Dedifferentiated amniotic fluid mesenchymal stem cell (primary cell): ENCODE measurements at regions not wholly inside any gene's neighbourhood (a gene's known extent, or its start where the extent isn't known, plus 50 kb on each side); places are given as distances from the start of the nearest gene placed in this dataset.

Experiments
- DNase-seq: peaks from one replicate; pipeline ENCODE4 v3.0.0-alpha.2; 2016; ENCODE audit errors: extremely low spot score

DNA sequence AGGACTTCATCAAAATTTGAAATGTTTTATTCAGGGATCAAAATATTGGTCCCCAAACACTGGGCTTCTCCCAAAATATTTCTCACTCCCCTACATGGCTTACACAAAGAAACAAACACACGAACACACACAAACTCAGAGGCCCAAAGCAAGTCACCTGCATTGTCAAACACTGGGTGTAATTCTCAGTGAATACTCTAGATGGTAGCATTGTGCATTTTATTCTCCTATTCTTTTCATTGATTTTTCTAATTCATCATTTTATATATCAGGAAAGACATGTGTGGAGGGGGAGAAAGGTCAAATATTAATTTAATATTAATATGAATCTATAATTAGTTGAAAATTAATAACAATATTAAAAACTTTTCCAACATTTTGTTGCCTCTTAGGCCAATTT lies 72.3 kb upstream of the TNMD start:
- peak; percentile 22 for DNase-seq

DNA sequence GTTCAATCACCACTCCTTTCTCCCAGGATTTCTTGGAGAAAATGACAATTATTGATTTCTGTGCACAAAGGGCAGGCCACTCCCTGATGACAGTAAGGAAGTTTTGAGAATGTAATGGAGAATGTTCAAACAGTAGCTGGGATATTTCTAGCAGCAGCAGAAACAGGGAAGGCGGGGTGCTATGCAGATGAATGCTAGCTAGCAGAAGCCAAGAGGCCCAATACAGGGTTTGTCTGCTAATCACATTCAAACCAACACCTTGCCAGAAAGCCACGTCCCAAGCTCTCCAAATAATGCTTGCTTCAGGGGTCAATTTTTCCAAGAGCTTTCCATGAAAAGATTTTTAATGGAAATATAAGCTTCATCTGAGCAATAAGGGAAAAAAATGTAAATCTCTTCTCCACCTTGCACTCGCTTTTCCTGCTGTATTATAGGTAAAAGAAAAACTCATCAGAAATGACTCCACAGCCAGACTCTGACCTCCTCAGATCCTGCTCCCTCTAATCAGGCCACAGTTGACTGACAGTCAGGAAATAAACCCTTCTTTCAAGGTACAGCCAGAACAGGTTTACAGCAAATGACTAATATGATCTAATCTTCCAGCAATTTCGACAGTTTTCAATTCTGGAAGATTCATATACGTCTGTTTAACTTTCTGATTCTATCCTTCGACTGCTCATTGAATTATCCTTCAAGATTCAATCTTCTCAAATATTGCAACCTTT lies 84.7 kb upstream of the PCDH19 start:
- DNase-seq: no peak

DNA sequence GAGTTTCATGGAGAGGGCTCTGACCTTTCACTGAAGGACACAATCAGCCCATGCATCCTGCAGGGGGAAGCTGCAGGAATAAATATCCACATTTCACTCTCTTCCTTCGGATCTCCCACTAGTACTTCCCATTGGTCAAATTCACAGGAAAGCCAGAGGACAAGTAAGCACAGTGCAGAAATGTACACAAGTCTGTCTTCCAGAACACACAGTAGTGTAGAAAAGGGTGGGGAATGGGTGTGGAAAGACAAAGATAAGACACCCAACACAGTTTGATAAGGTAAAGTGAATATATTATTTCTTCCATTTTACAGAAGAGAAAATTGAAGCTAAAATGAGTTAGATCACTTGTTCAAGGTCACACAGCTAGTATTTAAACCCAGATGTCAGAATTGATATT lies 81.1 kb upstream of the PCDH19 start:
- DNase-seq: no peak

DNA sequence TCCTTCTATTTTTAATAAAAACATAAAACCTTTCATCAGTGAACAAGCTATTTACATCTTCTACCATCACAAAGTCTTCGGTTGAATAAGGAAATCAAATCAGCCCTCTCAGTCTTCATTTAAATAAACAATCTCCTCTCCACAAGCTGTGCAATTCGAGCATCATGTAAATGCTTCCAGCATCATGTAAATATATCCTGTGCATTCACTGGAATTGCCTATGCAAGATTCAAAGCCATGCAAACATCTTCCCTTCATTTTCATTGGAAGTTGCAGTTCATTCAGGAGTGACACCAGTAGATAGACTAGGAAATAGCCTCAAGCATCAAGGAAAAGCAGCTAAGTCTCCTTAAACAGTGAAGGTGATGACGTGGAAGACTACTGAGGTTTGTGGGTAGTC lies 77.7 kb upstream of the PCDH19 start:
- no peak for DNase-seq

DNA sequence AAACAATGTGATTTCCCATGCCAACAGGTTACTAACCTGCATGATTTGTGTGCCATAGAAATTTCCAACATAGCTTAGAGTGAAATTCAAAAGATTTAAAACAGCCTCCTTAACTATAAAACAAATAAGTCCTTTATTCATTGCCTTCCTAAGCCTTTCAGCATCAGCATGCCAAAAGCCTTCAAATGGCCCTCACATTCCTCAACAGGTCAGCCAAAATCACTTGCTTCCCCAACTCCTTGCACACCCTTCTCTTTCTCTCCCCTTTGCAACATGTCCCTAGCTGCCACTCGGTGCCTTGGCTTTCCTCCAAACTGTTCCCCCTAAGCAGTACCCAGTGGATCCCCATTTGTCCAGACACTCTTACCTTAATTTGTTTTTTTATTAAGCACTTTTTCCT lies 74.9 kb upstream of the PCDH19 start:
- no peak for DNase-seq

DNA sequence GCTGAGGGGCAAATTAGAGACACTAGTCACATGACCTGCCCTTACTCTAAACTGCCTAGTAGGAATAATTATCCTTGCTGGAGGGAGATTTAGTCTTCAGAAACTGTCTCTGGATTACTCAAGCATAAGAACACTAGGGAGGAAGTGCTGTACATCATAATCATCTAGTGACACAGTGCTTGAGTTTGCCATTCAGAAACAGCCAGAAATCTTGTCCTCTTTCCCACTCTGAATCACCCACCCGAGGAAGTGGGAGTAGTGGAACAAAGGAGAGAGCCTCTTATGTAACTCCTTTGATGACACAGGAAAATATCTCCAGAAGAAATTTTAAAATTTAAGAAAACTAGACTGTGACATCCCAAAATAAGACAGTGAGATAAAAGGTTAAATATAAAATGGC lies 69.3 kb upstream of the PCDH19 start:
- DNase-seq: no peak

DNA sequence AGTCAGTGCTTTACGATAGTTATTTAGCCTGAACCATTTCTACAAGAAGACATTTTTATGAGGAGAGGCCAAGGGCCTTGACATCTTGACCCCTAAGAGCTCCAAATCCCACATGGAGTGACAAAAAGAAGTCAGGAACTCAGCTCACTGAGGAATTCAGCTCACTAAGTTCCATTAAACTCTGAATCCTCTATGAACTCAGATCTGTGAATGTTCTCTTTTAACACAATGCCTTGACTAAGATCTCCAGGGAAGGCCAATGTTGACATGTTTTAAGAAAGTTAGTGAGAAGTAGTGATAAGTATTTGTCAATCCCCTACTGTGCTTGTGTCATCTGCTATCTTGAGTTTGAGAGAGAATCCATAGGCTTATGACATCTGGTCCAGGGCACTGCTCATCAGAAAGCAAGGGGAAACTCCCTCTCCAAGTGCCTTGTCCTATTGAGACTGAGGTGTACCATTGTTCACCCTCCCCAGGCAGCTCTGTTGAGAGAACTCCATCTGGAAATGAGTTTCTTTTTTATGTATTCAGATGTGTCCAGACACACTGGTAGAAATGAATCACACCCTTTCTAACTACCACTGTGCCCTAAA lies 68.7 kb upstream of the PCDH19 start:
- DNase-seq: no peak

DNA sequence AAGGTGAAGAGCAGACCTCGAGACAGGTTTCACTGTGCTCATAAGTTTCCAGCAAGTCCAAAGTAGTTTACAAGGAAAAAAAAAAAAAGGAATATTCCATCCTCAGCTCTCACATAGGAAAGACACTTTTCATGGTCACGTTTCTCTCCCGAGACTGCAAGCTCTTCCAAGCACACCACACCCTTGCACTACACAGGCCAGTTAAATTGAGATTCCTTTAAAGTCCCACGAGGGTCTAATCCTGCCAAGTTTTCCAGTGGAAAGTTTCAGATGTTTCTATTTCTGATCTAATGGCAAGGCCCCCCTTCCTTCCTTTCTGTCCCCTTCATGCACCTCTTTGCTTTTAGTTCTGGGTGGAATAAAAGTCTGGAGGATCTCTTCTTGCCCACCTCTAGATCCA lies 67.9 kb upstream of the PCDH19 start:
- DNase-seq: no peak

DNA sequence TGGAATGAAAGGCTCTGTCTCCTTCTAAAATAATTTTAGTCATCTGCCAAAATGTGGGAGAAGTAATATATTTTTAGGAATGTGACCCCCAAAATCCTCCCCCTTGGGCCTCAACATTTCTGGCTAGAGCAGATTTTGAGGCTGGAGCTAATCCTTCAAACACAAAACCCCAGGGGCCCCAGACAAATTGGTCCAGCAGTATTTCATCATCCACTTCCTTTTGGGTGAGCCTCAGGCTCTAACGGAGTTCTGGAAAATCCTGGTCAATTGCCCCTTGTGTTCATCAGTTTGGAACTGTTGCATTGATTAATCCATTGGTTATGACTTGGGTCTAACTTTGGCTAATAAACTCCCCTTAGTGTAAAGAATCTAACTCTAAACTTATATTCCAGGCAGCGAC lies 67.4 kb upstream of the PCDH19 start:
- no peak for DNase-seq
